C4-2B (cell line): ENCODE measurements at regions not wholly inside any gene's neighbourhood (a gene's known extent, or its start where the extent isn't known, plus 50 kb on each side); places are given as distances from the start of the nearest gene placed in this dataset.

Experiments
- ZFX ChIP-seq: fragments of 450-650 bp; IDR thresholded peaks from 2 replicates; pipeline ENCODE4 v1.6.1; 2017
- TF ChIP-seq, protein P1 (sequence below): fragments of 450-650 bp; conservative IDR thresholded peaks from 2 replicates; pipeline ENCODE4 v1.5.1; 2017; ENCODE audit warnings: mild to moderate bottlenecking

DNA sequence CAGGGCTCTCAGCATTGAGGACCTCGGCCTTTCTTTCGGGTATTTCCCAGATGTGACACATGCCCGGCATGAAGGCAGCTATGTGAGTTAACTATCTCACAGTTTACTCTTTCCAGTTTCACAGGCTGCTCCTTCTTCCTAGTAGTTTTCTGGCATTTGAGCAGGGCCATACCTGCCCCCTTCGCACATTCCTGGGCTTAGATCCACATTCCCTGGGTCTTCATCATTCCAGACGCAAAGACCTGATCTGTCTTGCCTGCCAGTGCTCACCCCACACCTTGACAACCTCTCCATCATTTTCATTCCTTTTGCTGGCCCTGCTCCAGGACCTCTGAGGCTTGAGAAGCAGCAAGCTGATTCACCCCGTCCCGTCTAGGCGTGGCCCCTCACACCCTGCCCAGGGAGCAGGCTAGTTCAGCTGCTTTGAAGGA is 227.5 kb downstream of the WDR11 start:
- TF ChIP-seq, protein P1, sequence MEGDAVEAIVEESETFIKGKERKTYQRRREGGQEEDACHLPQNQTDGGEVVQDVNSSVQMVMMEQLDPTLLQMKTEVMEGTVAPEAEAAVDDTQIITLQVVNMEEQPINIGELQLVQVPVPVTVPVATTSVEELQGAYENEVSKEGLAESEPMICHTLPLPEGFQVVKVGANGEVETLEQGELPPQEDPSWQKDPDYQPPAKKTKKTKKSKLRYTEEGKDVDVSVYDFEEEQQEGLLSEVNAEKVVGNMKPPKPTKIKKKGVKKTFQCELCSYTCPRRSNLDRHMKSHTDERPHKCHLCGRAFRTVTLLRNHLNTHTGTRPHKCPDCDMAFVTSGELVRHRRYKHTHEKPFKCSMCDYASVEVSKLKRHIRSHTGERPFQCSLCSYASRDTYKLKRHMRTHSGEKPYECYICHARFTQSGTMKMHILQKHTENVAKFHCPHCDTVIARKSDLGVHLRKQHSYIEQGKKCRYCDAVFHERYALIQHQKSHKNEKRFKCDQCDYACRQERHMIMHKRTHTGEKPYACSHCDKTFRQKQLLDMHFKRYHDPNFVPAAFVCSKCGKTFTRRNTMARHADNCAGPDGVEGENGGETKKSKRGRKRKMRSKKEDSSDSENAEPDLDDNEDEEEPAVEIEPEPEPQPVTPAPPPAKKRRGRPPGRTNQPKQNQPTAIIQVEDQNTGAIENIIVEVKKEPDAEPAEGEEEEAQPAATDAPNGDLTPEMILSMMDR = no peak
- no peak for TF ChIP-seq ZFX
